ENCODE measurements at regions not wholly inside any gene's neighbourhood (a gene's known extent, or its start where the extent isn't known, plus 50 kb on each side); places are given as distances from the start of the nearest gene placed in this dataset.

GRCh38 chr17:72305472-72305871 is 184.7 kb downstream of the SOX9 start:
- H3K4me1 ChIP-seq = no peaks in the 10 kb centered on the region
- H3K4me3 ChIP-seq = no peak overlapping the region
- DNase-seq (ENCODE audit: low spot score) = no peak
- no peaks in the 10 kb centered on the region for H3K27me3 ChIP-seq
- H3K9me3 ChIP-seq = no peaks in the 10 kb centered on the region
- TF ChIP-seq, protein P1, sequence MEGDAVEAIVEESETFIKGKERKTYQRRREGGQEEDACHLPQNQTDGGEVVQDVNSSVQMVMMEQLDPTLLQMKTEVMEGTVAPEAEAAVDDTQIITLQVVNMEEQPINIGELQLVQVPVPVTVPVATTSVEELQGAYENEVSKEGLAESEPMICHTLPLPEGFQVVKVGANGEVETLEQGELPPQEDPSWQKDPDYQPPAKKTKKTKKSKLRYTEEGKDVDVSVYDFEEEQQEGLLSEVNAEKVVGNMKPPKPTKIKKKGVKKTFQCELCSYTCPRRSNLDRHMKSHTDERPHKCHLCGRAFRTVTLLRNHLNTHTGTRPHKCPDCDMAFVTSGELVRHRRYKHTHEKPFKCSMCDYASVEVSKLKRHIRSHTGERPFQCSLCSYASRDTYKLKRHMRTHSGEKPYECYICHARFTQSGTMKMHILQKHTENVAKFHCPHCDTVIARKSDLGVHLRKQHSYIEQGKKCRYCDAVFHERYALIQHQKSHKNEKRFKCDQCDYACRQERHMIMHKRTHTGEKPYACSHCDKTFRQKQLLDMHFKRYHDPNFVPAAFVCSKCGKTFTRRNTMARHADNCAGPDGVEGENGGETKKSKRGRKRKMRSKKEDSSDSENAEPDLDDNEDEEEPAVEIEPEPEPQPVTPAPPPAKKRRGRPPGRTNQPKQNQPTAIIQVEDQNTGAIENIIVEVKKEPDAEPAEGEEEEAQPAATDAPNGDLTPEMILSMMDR (IDR thresholded peaks at IDR 0.05) = no peak
- H3K36me3 ChIP-seq = no peaks in the 10 kb centered on the region
- H3K27ac ChIP-seq = peak overlapping the region in 1 of 2 donors; percentile 0

DNA sequence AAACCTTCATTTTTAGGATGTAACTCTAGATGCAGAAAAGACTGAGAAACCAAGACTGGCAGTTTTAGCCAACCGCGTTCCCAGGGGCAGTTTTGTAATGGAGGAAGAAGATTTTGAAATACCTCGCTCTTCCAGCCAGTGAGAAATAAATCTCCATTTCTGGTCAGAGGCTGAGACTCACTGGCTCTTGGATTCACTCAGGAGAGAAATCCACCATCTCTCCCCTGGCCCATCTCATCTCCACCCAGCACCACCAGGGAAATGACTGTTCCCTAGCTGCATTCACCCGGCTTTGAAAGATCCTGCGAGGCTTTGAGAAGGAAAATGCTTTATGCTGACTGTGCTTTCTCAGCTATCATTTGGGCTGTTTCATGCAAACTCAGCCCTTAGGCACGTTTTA is 185.2 kb downstream of the SOX9 start:
- TF ChIP-seq, protein P1 (IDR thresholded peaks at IDR 0.05) = no peak
- H3K36me3 ChIP-seq = no peaks in the 10 kb centered on the region
- H3K9me3 ChIP-seq = no peaks in the 10 kb centered on the region
- no peaks in the 10 kb centered on the region for H3K27me3 ChIP-seq
- no peak overlapping the region for H3K4me3 ChIP-seq
- H3K4me1 ChIP-seq = no peaks in the 10 kb centered on the region
- H3K27ac ChIP-seq = peak overlapping the region in 1 of 2 donors; percentile 0
- DNase-seq (ENCODE audit: low spot score) = peak; percentile 72

DNA sequence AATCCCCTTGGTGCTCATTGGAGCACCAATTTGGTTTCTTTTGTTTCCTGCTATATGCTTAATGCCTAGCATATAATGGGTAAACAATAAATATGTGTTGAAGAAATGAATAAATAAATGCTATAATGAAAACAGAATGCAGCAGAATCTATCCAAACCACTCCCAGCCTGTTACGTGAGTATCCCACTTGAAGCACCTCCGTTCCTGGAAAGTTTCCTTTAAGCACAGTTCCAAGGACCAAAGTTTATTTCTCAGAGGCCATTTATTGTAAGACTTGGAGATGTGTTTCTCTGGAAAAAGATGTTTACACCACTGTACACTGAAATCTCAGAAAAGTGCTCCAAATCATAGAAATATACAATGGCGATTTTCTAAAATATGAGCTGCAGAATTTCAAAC is 187.0 kb downstream of the SOX9 start:
- no peaks in the 10 kb centered on the region for H3K36me3 ChIP-seq
- no peaks in the 10 kb centered on the region for H3K27me3 ChIP-seq
- no peaks in the 10 kb centered on the region for H3K4me1 ChIP-seq
- TF ChIP-seq, protein P1 (IDR thresholded peaks at IDR 0.05) = no peak
- H3K4me3 ChIP-seq = no peak overlapping the region
- H3K27ac ChIP-seq = no peak overlapping the region
- DNase-seq (ENCODE audit: low spot score) = no peak
- no peaks in the 10 kb centered on the region for H3K9me3 ChIP-seq

- no peak for DNase-seq (ENCODE audit: low spot score)
- no peaks in the 10 kb centered on the region for H3K36me3 ChIP-seq
- no peaks in the 10 kb centered on the region for H3K9me3 ChIP-seq
- TF ChIP-seq, protein P1 (IDR thresholded peaks at IDR 0.05) = no peak
- no peaks in the 10 kb centered on the region for H3K27me3 ChIP-seq
- no peak overlapping the region for H3K4me3 ChIP-seq
- H3K4me1 ChIP-seq = no peaks in the 10 kb centered on the region
- H3K27ac ChIP-seq = no peak overlapping the region
Observed at GRCh38 chr17:72308744-72309385, 188.0 kb downstream of the SOX9 start.

DNA sequence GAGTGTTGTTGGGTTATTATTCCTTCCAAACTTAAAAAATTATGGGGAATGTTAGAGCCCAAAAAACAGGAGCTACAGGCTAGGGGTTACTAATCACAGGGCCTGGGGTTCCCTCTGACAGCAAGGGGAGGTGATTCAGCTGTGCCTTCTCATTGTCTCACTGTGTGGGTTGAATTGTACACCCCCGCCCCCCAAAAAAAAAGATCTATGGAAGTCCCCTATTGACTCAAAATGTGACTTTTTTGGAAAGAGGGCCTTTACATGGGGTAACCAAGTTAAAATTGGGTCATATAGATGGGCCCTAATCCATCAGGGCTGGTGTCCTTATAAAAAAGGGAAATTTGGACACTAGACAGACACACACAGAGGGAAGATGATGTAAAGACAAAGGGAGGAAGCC is 190.2 kb downstream of the SOX9 start:
- no peaks in the 10 kb centered on the region for H3K4me1 ChIP-seq
- TF ChIP-seq, protein P1 (IDR thresholded peaks at IDR 0.05) = no peak
- H3K27me3 ChIP-seq = no peaks in the 10 kb centered on the region
- H3K27ac ChIP-seq = no peak overlapping the region
- DNase-seq (ENCODE audit: low spot score) = no peak
- no peaks in the 10 kb centered on the region for H3K9me3 ChIP-seq
- no peak overlapping the region for H3K4me3 ChIP-seq
- no peaks in the 10 kb centered on the region for H3K36me3 ChIP-seq
